HG03175 (cell line): ENCODE measurements at regions not wholly inside any gene's neighbourhood (a gene's known extent, or its start where the extent isn't known, plus 50 kb on each side); places are given as distances from the start of the nearest gene placed in this dataset.
"Not testable (repeated sequence)": the region's sequence is repeated elsewhere in the genome, so short reads cannot be mapped to it uniquely, and the experiment has no call there.

Source experiments
- ATAC-seq: cut with Tn5 transposase; IDR thresholded peaks from one replicate; pipeline ENCODE4 v1.9.1; 2021; ENCODE audit warnings: mild to moderate bottlenecking, moderate library complexity; ENCODE audit not compliant: unreplicated experiment

DNA sequence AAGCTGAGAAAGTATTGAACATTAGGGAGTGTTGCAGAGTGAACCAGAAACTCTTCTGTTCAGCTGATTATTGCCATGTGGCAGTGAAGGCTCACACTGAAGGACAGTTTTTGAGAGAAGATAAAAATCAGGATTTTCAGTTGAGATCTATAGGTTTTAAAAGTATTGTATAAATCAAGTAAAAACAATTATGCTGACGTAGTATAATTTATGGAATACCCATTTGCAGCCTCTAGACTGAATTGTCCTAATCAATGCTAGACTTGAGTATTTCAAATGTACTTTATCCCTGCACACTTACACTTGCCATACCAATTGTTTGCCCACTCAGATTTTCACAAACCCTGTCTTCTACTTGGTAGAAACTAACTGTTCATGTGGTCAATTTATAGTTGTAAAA is 245.8 kb downstream of the FRK start:
- no peak for ATAC-seq

DNA sequence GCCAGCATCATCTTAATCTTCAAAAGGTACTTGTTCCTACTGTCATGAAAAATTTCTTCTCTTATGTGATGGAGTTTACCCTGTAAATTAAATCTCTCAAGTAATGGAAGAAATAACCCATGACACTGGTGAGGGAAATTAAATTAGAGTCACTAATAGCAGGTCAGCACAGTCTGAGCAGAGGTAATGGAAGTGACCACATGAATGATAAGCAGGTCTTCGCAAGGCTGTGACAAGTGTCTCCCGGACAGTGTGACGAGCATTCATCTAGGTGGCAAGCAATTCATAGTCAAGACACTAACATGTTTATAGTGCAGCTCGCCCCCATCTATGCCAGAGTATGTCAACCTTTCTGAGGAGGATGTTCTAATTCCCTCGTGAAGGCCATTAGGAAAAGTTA is 249.2 kb downstream of the FRK start:
- no peak for ATAC-seq

GRCh38 chr6:115798229-115798628 is 262.5 kb downstream of the FRK start:
- ATAC-seq, result no peak

GRCh38 chr6:115796829-115797228 is 263.9 kb downstream of the FRK start:
- no peak for ATAC-seq

GRCh38 chr6:115796061-115796460 is 264.6 kb downstream of the FRK start:
- ATAC-seq, result no peak

GRCh38 chr6:115783402-115784061 is 277.2 kb downstream of the FRK start:
- no peak for ATAC-seq

- no peak for ATAC-seq
These were observed 278.1 kb downstream of the FRK start for GRCh38 chr6:115782612-115783011.

- no peak for ATAC-seq
These were observed 286.9 kb downstream of the FRK start for GRCh38 chr6:115773741-115774140.

DNA sequence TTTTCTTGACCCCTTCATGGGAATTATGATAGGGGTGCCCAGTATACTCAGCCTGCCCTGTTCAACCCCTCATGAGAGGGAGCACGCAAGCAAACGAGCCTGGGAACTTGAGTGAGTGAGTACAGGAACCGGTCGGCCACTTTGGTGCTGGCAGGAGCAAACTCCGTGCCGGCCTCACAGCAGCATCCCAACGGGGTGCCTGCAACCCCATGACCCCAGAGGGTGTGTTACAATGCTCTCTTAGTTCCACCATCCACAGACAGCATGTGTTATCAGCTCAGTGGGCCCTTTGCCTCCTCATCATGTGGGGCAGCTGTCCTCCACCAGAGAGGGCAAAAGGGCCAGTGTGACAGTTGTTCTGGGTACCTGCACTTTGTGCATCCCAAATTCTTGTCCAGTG is 289.8 kb downstream of the FRK start:
- no peak for ATAC-seq

- ATAC-seq, result no peak
These were observed 292.2 kb downstream of the FRK start for GRCh38 chr6:115768500-115768899.

DNA sequence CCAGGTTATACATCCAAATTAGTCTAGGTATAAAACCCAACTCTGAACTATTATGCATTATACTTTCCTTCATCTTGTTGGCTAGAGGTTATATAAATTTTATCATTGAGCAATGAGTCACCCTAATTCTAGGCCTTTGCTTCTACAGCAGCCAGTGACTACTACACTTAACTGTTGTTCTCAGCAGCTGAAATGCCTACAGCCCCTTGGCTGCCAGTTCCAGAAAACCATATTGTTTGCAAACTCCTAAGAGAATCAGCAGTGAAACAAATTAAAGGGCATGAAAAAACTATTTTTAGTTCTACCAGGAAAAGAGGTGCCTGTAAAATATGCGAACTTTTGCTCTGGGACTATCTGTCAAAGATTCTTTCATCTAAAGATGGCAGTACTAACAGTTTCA is 292.8 kb downstream of the FRK start:
- no peak for ATAC-seq

DNA sequence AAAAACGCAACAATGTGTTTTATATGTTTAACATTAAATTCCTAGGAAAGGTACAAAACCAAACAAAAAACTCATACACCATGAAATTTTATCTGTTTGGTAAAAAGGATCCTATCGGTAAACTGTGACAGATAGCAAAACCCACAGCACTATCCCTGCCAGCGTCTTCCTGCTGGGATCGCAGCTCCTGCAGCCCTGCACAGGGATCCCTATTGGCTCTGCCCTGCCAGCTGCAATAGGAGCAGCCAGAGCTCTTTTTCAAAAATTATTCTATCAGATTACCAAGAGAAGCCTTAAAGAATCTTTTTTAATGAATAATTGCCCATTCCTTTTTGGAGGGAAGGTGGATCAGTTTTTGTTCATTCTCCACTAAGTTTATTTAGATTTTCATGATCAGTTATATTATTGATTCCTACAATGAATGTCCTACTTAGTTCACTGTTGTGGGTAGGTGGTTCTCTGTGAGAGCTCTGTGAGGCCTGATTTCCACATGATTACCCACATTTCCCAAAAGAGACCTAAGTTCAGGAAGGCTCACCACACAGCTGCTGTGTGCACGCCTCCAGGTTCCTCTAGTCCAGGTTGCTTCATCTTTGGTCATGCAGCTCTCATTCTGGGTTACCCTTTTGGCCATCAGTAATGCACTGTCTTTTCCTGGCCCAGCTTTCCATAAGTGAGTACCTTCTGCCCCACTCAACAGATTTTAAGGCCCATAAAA is 293.8 kb downstream of the FRK start:
- no peak for ATAC-seq

GRCh38 chr6:115765966-115766365 is 294.7 kb downstream of the FRK start:
- no peak for ATAC-seq

- ATAC-seq, result no peak
These were observed 301.6 kb downstream of the FRK start for GRCh38 chr6:115759051-115759450.

DNA sequence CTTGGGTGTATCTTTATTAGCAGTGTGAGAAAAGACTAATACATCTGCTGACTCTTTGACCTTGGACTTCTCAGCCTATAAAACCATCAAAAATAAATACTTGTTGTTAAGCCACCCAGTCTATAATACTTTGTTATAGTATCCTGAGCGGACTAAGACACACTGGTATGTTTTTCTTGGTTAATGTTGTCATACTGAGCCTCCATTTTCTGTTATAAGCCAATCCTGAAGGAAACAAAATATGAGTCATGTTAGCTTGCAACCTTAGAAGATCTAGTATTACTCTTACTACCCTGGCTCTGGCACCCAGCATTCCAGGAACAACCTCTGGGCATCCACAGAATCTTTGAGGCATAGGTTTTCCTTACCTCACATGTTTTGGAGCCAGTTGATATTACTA is 307.2 kb downstream of the FRK start:
- no peak for ATAC-seq

DNA sequence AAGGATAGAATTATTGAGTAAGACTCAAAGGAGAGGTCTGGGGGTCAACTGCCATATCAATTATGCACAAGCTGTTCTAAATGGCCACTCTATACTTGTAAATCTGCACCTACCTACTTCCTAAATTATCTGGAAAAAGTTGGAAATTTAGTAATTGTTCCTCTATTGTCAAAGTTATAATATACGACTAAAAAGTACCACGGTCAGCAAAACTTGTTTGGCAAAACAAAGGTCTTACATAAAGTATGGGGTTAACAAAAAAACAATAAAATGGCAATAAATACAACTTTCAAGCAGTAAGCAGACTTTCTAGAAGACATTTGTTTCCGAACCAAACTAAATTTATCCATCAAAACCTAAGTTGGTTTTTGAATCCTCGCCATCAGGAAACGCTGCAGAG is 309.7 kb downstream of the FRK start:
- ATAC-seq, result no peak

- no peak for ATAC-seq
These were observed 310.4 kb downstream of the FRK start for GRCh38 chr6:115750292-115750691.

- no peak for ATAC-seq
These were observed 313.0 kb downstream of the FRK start for GRCh38 chr6:115747719-115748118.

DNA sequence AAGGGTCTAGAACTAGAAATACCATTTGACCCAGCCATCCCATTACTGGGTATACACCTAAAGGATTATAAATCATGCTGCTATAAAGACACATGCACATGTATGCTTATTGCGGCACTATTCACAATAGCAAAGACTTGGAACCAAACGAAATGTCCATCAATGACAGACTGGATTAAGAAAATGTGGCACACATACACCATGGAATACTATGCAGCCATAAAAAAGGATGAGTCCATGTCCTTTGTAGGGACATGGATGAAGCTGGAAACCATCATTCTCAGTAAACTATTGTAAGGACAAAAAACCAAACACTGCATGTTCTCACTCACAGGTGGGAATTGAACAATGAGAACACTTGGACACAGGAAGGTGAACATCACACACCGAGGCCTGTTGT is 314.1 kb downstream of the FRK start:
- not testable (repeated sequence) for ATAC-seq

- ATAC-seq, result no peak
These were observed 319.8 kb downstream of the FRK start for GRCh38 chr6:115740907-115741306.

- ATAC-seq, result no peak
These were observed 325.1 kb downstream of the FRK start for GRCh38 chr6:115735610-115736009.

GRCh38 chr6:115733426-115733825 is 327.3 kb downstream of the FRK start:
- no peak for ATAC-seq

DNA sequence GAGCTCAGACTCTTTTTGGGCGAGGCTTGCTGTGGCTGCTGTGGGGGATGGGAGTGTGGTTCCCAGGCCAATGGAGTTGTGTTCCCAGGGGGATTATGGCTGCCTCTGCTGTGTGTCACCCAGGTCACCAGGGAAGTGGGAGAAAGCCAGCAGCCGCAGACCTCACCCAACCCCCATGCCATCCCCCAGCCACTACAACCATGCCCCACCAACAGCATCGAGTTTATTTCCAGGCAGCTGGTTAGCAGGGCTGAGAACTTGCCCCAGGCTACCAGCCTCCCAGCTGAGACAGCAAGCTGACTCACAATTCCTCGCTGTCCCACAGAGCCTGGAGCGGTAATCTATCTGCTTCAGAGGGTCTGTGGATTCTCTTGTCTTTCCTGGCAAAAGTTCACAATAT is 331.7 kb downstream of the FRK start:
- ATAC-seq, result no peak
